ENCODE measurements at regions not wholly inside any gene's neighbourhood (a gene's known extent, or its start where the extent isn't known, plus 50 kb on each side); places are given as distances from the start of the nearest gene placed in this dataset.

- no peak for DNase-seq
These were observed 97.3 kb downstream of the RTP4 start for GRCh38 chr3:187465503-187465902.

GRCh38 chr3:187464682-187465081 is 96.5 kb downstream of the RTP4 start:
- DNase-seq: no peak

- DNase-seq: no peak
These were observed 90.7 kb downstream of the RTP4 start for GRCh38 chr3:187458921-187459320.

- no peak for DNase-seq
These were observed 90.2 kb downstream of the RTP4 start for GRCh38 chr3:187458383-187458782.

GRCh38 chr3:187456250-187456649 is 88.1 kb downstream of the RTP4 start:
- no peak for DNase-seq

- no peak for DNase-seq
These were observed 86.1 kb downstream of the RTP4 start for GRCh38 chr3:187454085-187454815.

- DNase-seq: no peak
These were observed 82.4 kb downstream of the RTP4 start for GRCh38 chr3:187450431-187451190.

- DNase-seq: no peak
These were observed 80.5 kb downstream of the RTP4 start for GRCh38 chr3:187448674-187449073.

GRCh38 chr3:187447737-187448136 is 79.6 kb downstream of the RTP4 start:
- DNase-seq: no peak

GRCh38 chr3:187445356-187445755 is 77.2 kb downstream of the RTP4 start:
- no peak for DNase-seq

- no peak for DNase-seq
These were observed 66.3 kb downstream of the RTP4 start for GRCh38 chr3:187434524-187434923.

GRCh38 chr3:187430576-187430975 is 62.4 kb downstream of the RTP4 start:
- DNase-seq: no peak

All from CD4-positive, alpha-beta T cell treated with Interleukin-12 subunit alpha and Interleukin-12 subunit beta, for 1 hour (primary cell).